CD4-positive, alpha-beta memory T cell (primary cell): ENCODE measurements at regions not wholly inside any gene's neighbourhood (a gene's known extent, or its start where the extent isn't known, plus 50 kb on each side); places are given as distances from the start of the nearest gene placed in this dataset.

Experiments used
- CTCF ChIA-PET: fragments of 350-600 bp; sonication (Branson Sonifier 250); formaldehyde crosslinking; loops from one replicate; lab custom pipeline; 2021; ENCODE audit warnings: inconsistent platforms; ENCODE audit not compliant: partially characterized antibody; lab: Charles Lee
- POLR2A ChIA-PET: fragments of 350-600 bp; sonication (Branson Sonifier 250); formaldehyde crosslinking; loops from one replicate; lab custom pipeline; 2021; ENCODE audit not compliant: partially characterized antibody; lab: Charles Lee
- DNase-seq, 5 donors: peaks; one replicate each; pipeline versions ENCODE4 v3.0.0 to v3.0.0-alpha.2; 2020 to 2022; ENCODE audit warnings: mixed read lengths in 1 of 5
- H3K27ac ChIP-seq: one replicate; pipeline ENCODE4 v1.7.0; 2013; ENCODE audit warnings: low read depth, low read length
- H3K27me3 ChIP-seq: 2 replicates; pipeline ENCODE4 v1.7.0; 2013; ENCODE audit warnings: mild to moderate bottlenecking, low read length, moderate library complexity; ENCODE audit not compliant: insufficient read depth
- H3K36me3 ChIP-seq: 2 replicates; pipeline ENCODE4 v1.7.0; 2013; ENCODE audit warnings: mild to moderate bottlenecking, low read length, moderate library complexity; ENCODE audit not compliant: insufficient read depth
- H3K4me1 ChIP-seq: 2 replicates; pipeline ENCODE4 v1.7.0; 2013; ENCODE audit warnings: mild to moderate bottlenecking, low read length, moderate library complexity; ENCODE audit not compliant: insufficient read depth
- H3K4me3 ChIP-seq, 2 donors: one replicate each; pipeline ENCODE4 v1.7.0; 2013; ENCODE audit warnings: low read length in 2 of 2, mild to moderate bottlenecking in 1 of 2
- H3K9me3 ChIP-seq, 2 donors: one replicate each; pipeline ENCODE4 v1.7.0; 2013; ENCODE audit warnings: low read length in 2 of 2, control low read depth in 1 of 2; ENCODE audit not compliant: control insufficient read depth in 1 of 2
- H3K27ac Mint-ChIP-seq, 7 donors: one replicate each; pipeline ENCODE4 v1.8.0; 2020 to 2021; ENCODE audit warnings: mixed read lengths in 7 of 7, mild to moderate bottlenecking in 6 of 7, inconsistent platforms in 3 of 7, moderate library complexity in 3 of 7
- H3K27me3 Mint-ChIP-seq, 2 donors: one replicate each; pipeline ENCODE4 v1.8.0; 2020 to 2021; ENCODE audit warnings: mixed read lengths in 2 of 2
- H3K36me3 Mint-ChIP-seq, 2 donors: one replicate each; pipeline ENCODE4 v1.8.0; 2020 to 2021; ENCODE audit warnings: mixed read lengths in 2 of 2, inconsistent platforms in 1 of 2, mild to moderate bottlenecking in 1 of 2
- H3K4me1 Mint-ChIP-seq, 4 donors: one replicate each; pipeline ENCODE4 v1.8.0; 2020 to 2021; ENCODE audit warnings: mixed read lengths in 4 of 4, mild to moderate bottlenecking in 1 of 4
- H3K4me3 Mint-ChIP-seq, 8 donors: one replicate each; pipeline ENCODE4 v1.8.0; 2020 to 2021; ENCODE audit warnings: mixed read lengths in 8 of 8, mild to moderate bottlenecking in 7 of 8, moderate library complexity in 6 of 8, inconsistent platforms in 3 of 8
- H3K9me3 Mint-ChIP-seq, 8 donors: one replicate each; pipeline ENCODE4 v1.8.0; 2020 to 2021; ENCODE audit warnings: mixed read lengths in 8 of 8, mild to moderate bottlenecking in 5 of 8, inconsistent platforms in 3 of 8, moderate library complexity in 1 of 8
- intact Hi-C: fragments of 100-400 bp; cut with micrococcal nuclease; formaldehyde crosslinking; loops from one replicate; pipeline ENCODE4 v1.15.1; 2023

DNA sequence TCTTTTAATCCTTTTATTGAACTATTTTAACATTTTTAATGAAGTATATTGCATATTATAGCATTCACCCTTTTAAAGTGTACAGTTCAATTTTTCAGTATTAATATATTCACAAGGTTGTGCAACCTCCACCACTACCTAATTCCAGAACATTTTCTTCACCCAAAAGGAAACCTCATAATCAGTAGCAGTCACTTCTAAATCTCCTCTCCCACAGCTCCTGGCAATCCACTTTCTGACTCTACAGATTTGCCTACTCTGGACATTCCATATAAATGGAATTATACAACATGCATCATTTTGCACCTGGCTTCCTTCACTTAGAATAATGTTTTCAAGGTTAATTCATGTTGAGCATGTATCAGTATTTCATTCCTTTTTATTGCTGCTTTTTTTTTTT lies 55.0 kb upstream of the HRH1 start:
- Histone ChIP-seq H3K27me3 (no peaks in the 10 kb centered on the region), H3K9me3 (no peaks in the 10 kb centered on the region), H3K36me3 (no peaks in the 10 kb centered on the region), H3K4me3 (no peak overlapping the region), H3K27ac (no peak overlapping the region), H3K4me1 (peaks cover 12% of the 10 kb centered on the region)
- Mint-ChIP-seq H3K4me3 (no peak overlapping the region), H3K27ac (no peak overlapping the region), H3K4me1 (peaks cover 0 to 10% (median 1%) of the 10 kb centered on the region in 4 donors), H3K27me3 (peaks cover 3 to 6% of the 10 kb centered on the region in 2 donors), H3K36me3 (peaks cover 0 to 3% of the 10 kb centered on the region in 2 donors), H3K9me3 (peaks cover 2 to 24% (median 16%) of the 10 kb centered on the region in 8 donors)
- CTCF ChIA-PET: no interaction called here
- intact Hi-C loops: no loop called here
- DNase-seq: no peak
- POLR2A ChIA-PET: no interaction called here
